Panc1 (cell line): ENCODE measurements at regions not wholly inside any gene's neighbourhood (a gene's known extent, or its start where the extent isn't known, plus 50 kb on each side); places are given as distances from the start of the nearest gene placed in this dataset.

ENCODE experiments used
- ATAC-seq: fragments of 200-7000 bp; cut with Tn5 transposase; 2 replicates; pipeline ENCODE4 v1.9.1; 2020; ENCODE audit warnings: mild to moderate bottlenecking, moderate library complexity
- BruUV-seq: library from RNA; stranded (reverse); fragments of 400-500 nt; replicated peaks from 2 replicates; lab custom pipeline; 2021; lab: Mats Ljungman, UMichigan
- CTCF ChIA-PET: fragments of 300-600 bp; sonication (Branson Sonifier 250); formaldehyde crosslinking; loops from one replicate; lab custom pipeline; 2022; ENCODE audit warnings: antibody characterized with exemption; lab: Charles Lee
- POLR2A ChIA-PET: fragments of 300-600 bp; sonication (Branson Sonifier 250); formaldehyde crosslinking; loops from one replicate; lab custom pipeline; 2022; ENCODE audit warnings: antibody characterized with exemption; lab: Charles Lee
- DNase-seq: peaks from one replicate; pipeline ENCODE4 v3.0.0-alpha.2; 2010; ENCODE audit warnings: low read depth, low spot score
- H3K27ac ChIP-seq: 2 replicates; pipeline ENCODE4 v1.5.1; 2011; ENCODE audit warnings: mild to moderate bottlenecking, low read length, inconsistent platforms
- H3K27me3 ChIP-seq: fragments of 200-500 bp; sonication (Bioruptor generic); 2 replicates; pipeline ENCODE4 v1.6.0; 2014; ENCODE audit warnings: low read length, inconsistent platforms; ENCODE audit not compliant: control insufficient read depth, insufficient read depth
- H3K36me3 ChIP-seq: fragments of 200-500 bp; sonication (Bioruptor generic); 2 replicates; pipeline ENCODE4 v1.5.1; 2014; ENCODE audit warnings: inconsistent platforms, mild to moderate bottlenecking, low read length, moderate library complexity; ENCODE audit not compliant: control insufficient read depth, insufficient read depth
- H3K4me1 ChIP-seq: 2 replicates; pipeline ENCODE4 v1.5.1; 2011; ENCODE audit warnings: inconsistent platforms, mild to moderate bottlenecking, low read length, moderate library complexity; ENCODE audit not compliant: control insufficient read depth, insufficient read depth
- H3K4me3 ChIP-seq, 2 experiments: 2 replicates each; pipeline ENCODE4 v1.5.1; 2011 to 2012; ENCODE audit warnings: low read depth in 2 of 2, low read length in 2 of 2, mild to moderate bottlenecking in 2 of 2, inconsistent platforms in 1 of 2, moderate library complexity in 1 of 2
- H3K9me3 ChIP-seq: fragments of 200-500 bp; sonication (Bioruptor generic); 2 replicates; pipeline ENCODE4 v1.5.1; 2014; ENCODE audit warnings: low read depth, mild to moderate bottlenecking, inconsistent platforms, low read length, moderate library complexity; ENCODE audit not compliant: control insufficient read depth, insufficient read depth
- CTCF ChIP-seq: fragments of 450-650 bp; IDR thresholded peaks from 2 replicates; pipeline ENCODE4 v1.5.1; 2017; ENCODE audit warnings: mild to moderate bottlenecking
- POLR2AphosphoS5 ChIP-seq: IDR thresholded peaks from 2 replicates; pipeline ENCODE4 v1.6.1; 2012; ENCODE audit warnings: mild to moderate bottlenecking, low read depth, low read length, moderate library complexity
- REST ChIP-seq, 2 experiments: IDR thresholded peaks; 2 replicates each; pipeline ENCODE4 v1.6.1; 2011 to 2012; ENCODE audit warnings: low read depth in 2 of 2, control low read depth in 1 of 2, low read length in 1 of 2, mild to moderate bottlenecking in 1 of 2, moderate library complexity in 1 of 2; ENCODE audit not compliant: insufficient read depth in 1 of 2
- SIN3A ChIP-seq: IDR thresholded peaks from 2 replicates; pipeline ENCODE4 v1.6.1; 2012; ENCODE audit warnings: low read depth, mild to moderate bottlenecking, low read length, moderate library complexity, borderline replicate concordance; ENCODE audit not compliant: insufficient read depth
- TCF7L2 ChIP-seq: IDR thresholded peaks from 2 replicates; pipeline ENCODE4 v1.6.1; 2011; ENCODE audit warnings: mild to moderate bottlenecking, low read depth, low read length, inconsistent platforms
- in situ Hi-C: cut with HindIII; loops from 2 replicates; pipeline ENCODE4 v1.10.0; 2016; ENCODE audit warnings: low sequenced_read_pairs, low pct_unique_long_range_greater_than_20kb
- intact Hi-C: fragments of 100-400 bp; cut with micrococcal nuclease; formaldehyde crosslinking; loops from one replicate; pipeline ENCODE4 v1.10.0; 2022; ENCODE audit not compliant: unreplicated experiment

GRCh38 chr5:6291961-6292360 is 86.4 kb downstream of the MED10 start:
- Histone ChIP-seq H3K27ac (no peak overlapping the region), H3K9me3 (no peaks in the 10 kb centered on the region), H3K4me3 (no peak overlapping the region), H3K27me3 (peaks cover 9% of the 10 kb centered on the region; the same call in 1 of the 2 replicates), H3K36me3 (no peaks in the 10 kb centered on the region; the same call in 1 of the 2 replicates), H3K4me1 (no peaks in the 10 kb centered on the region)
- TF ChIP-seq CTCF: peak; percentile 62
- TF ChIP-seq TCF7L2: no peak
- no peak for TF ChIP-seq REST (IDR thresholded peaks at IDR 0.05; ENCODE audit: insufficient read depth in 1 of 2, low read depth in 2 of 2, low read length in 1 of 2)
- no peak for TF ChIP-seq SIN3A
- POLR2A ChIA-PET: no interaction called here
- intact Hi-C loops (loop anchor here (2.0 kb wide), 1 partner anchor 285 kb away; no protein-coding TSS in a partner anchor), in situ Hi-C loops (no loop called here)
- no TSS peak for BruUV-seq
- CTCF ChIA-PET: no interaction called here
- ATAC-seq (peak; percentile 63; the same call in 1 of the 2 replicates), DNase-seq (peak; percentile 7)

GRCh38 chr5:6289239-6289638 is 89.1 kb downstream of the MED10 start:
- Histone ChIP-seq H3K27ac (no peak overlapping the region), H3K4me3 (no peak overlapping the region), H3K27me3 (peaks cover 12% of the 10 kb centered on the region), H3K9me3 (no peaks in the 10 kb centered on the region), H3K4me1 (no peaks in the 10 kb centered on the region), H3K36me3 (no peaks in the 10 kb centered on the region; the same call in 1 of the 2 replicates)
- ATAC-seq (no peak), DNase-seq (no peak)
- in situ Hi-C loops: no loop called here
- POLR2A ChIA-PET: no interaction called here
- TF ChIP-seq CTCF (no peak), REST (IDR thresholded peaks at IDR 0.05; ENCODE audit: insufficient read depth in 1 of 2, low read depth in 2 of 2, low read length in 1 of 2) (no peak), POLR2AphosphoS5 (no peak), TCF7L2 (no peak), SIN3A (no peak)
- intact Hi-C loops: no loop called here
- CTCF ChIA-PET: no interaction called here
- no TSS peak for BruUV-seq
